Epithelial cell of prostate (primary cell): ENCODE measurements at regions not wholly inside any gene's neighbourhood (a gene's known extent, or its start where the extent isn't known, plus 50 kb on each side); places are given as distances from the start of the nearest gene placed in this dataset.
"Not testable (repeated sequence)": the region's sequence is repeated elsewhere in the genome, so short reads cannot be mapped to it uniquely, and the experiment has no call there.

Experiments
- DNase-seq: peaks from one replicate; pipeline ENCODE4 v3.0.0-alpha.2; 2011; ENCODE audit warnings: low read depth, low spot score
- H3K27ac ChIP-seq: fragments of 450-650 bp; 2 replicates; pipeline ENCODE4 v1.5.1; 2017; ENCODE audit warnings: mild to moderate bottlenecking

DNA sequence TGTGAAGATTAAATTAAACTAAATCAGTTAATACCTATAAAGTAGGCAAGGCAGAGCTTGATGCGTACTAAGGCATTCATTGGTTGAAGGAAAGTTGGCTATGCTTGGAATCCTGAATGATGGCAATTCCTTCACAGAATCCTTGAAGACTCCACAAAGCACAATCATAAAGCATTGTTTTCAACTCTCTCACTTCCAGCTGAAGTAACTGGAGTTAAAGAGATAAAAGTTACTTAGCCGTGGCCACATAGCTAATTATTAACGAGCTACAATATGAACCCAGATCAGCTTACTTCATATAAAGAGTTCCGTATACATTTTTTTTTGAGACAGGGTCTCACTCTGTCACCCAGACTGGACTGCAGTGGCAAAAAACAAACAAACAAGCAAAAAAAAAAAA, 483.9 kb upstream of the DDX18 start:
- DNase-seq = no peak
- H3K27ac ChIP-seq = no peak overlapping the region

DNA sequence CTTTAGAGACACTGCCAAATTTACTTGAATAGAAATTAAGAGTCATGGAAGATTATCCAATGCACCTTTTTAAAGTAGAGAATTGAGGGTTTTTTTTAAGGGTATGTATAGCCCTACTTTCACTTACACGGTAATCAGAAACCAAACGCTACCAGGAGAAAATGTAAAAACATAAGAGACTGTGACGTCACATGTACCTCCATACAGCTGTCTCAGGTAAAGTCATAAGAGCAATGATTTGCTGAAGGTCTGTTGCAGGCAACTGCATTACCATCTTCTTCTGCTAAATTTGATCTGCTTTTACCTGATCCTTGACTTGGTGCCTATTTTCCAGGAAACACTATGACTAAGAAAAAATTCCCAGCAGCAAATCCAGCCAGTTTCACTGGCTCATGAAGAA, 478.5 kb upstream of the DDX18 start:
- DNase-seq = no peak
- H3K27ac ChIP-seq = no peak overlapping the region

DNA sequence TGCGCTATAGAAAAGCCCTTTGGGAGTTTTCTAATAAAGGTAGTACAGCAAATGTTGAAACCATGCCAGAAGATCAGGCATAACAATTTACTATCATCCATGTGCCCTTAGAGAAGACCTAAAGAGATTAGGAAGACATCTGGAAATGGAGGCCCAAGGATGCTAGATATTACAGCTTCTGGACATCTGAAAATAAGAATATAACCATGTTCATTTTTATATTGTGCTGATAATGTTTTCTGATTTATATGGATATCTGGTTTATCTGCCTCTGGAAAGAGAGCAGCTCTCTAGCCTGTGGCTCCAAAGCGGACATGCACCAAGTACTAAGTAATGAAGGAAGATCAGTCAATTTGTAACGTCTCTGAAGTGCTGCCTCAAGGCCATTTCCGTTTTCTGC, 478.0 kb upstream of the DDX18 start:
- DNase-seq = no peak
- no peak overlapping the region for H3K27ac ChIP-seq

- not testable (repeated sequence) for H3K27ac ChIP-seq, DNase-seq
Measured at GRCh38 chr2:117337981-117338380, 476.5 kb upstream of the DDX18 start.

- no peak overlapping the region for H3K27ac ChIP-seq
- DNase-seq = no peak
Measured at GRCh38 chr2:117339980-117340379, 474.5 kb upstream of the DDX18 start.

DNA sequence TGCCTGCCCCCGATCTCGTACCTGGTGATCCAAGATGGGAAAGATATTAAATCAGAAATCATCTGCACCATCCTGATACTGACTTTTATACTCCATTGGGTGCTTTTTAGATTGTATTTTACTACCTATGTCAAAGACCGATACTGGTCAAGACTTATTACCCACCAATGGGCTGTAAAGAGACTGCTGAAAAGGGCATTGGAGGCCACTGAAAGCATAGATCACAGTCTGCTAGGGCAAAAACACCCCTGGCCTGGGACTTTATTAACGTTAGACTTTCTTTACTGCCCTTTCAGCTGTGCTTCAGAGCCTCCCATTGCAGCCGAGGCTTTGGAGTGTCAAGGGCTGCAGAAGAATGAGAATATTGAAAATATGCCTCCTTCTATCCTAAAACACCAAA, 472.8 kb upstream of the DDX18 start:
- H3K27ac ChIP-seq = no peak overlapping the region
- no peak for DNase-seq

DNA sequence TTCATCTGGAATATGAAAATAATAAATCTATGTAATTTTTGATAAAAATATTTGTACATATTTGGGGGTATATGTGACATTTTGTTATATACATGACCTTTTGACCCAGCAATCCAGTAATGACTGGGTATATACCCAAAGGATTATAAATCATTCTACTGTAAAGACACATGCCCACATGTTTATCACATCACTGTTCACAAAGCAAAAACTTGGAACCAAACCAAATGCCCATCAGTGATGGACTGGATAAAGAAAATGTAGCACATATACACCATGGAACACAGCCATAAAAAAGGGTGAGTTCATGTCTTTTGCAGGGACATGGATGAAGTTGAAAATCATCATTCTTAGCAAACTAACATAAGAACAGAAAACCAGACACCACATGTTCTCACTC, 472.1 kb upstream of the DDX18 start:
- DNase-seq = no peak
- no peak overlapping the region for H3K27ac ChIP-seq

GRCh38 chr2:117349687-117350086, 464.8 kb upstream of the DDX18 start:
- DNase-seq = no peak
- no peak overlapping the region for H3K27ac ChIP-seq

GRCh38 chr2:117351396-117351795, 463.1 kb upstream of the DDX18 start:
- DNase-seq = no peak
- no peak overlapping the region for H3K27ac ChIP-seq

DNA sequence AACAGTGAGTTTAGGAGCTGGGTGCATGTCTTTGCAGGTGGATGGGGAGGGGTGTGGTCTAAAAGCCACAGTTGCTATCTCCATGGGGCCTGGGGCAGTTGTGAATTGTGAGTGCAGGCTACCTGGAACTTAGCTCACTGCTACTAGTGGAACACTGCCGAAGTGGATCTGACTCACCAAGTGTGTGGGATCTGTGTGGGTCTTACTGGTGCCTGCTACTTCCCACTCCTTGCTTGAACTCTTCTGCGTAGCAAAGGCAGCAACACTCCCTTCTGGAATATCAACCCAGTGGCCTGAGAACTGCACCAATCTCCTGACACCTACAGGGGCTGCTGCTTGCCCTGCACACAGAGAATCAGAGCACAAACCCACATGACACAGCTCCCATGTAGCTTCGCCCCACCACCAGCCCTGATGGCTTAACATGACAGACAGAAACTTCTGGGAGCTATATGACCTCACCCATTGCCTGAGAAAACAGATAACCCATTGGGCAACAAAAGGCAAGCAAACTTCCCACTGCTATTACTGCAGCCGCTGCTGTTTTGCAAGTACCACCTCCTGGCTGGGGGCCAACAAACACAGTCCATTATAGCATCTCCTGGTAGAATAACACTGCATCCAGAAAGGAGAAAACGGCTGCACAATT, 455.1 kb upstream of the DDX18 start:
- no peak for DNase-seq

GRCh38 chr2:117360586-117360985, 453.9 kb upstream of the DDX18 start:
- H3K27ac ChIP-seq = peak overlapping the region; percentile 26
- DNase-seq = no peak

More for the DNA sequence above, 455.1 kb upstream of the DDX18 start:
- no peak overlapping the region for H3K27ac ChIP-seq

- H3K27ac ChIP-seq = no peak overlapping the region
- no peak for DNase-seq
Measured at GRCh38 chr2:117378653-117379052, 435.8 kb upstream of the DDX18 start.

DNA sequence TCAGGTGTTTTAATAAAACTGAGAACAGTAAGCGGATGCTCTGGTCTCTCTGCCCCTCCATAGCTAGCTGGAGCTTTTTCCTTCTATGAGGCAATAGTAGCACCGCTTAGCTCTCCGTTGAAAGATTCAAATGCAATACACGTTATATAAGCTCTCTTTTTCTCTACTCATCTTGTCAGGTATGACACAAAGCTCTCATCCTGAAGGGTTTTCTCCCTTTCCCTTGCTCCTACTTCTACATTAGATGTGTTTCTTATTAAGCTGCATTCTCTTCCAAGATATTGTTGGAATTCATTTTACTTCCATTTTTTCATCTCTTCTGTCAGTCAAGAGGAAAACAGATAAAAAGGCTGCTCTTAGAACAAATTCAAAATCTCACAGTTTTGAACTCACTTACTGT, 434.6 kb upstream of the DDX18 start:
- H3K27ac ChIP-seq = no peak overlapping the region
- DNase-seq = no peak

DNA sequence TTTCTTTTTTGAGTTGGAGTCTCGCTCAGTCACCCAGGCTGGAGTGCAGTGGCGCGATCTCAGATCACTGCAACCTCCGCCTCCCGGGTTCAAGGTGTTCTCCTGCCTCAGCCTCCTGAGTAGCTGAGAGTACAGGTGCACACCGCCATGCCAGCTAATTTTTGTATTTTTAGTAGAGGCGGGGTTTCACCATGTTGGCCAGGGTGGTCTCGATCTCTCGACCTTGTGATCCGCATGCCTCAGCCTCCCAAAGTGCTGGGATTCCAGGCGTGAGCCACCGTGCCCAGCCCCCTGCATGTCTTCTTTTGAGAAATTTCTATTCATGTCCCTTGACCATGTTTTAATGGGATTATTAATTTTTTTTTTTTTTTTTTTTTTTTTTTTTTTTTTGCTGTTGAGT, 430.5 kb upstream of the DDX18 start:
- H3K27ac ChIP-seq, DNase-seq: not testable (repeated sequence)

DNA sequence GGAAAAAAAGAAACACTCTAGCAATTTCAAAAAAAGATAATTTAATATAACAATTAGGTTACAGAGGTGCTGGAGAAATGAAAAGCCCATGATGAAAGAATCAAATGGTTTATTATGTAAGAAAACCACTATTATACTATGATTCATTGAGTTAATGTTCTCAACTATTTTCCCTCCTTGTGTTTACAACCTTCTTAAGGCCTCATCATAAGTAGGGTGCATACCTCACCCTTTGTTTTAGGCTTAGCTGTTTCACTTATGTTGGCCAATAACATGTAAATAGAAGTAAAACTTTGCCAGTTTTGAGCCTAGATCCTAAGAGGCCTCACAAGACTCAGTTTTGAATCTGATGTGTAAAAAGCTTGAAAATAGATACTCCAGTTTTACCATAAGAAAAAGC, 418.3 kb upstream of the DDX18 start:
- DNase-seq = no peak
- no peak overlapping the region for H3K27ac ChIP-seq

DNA sequence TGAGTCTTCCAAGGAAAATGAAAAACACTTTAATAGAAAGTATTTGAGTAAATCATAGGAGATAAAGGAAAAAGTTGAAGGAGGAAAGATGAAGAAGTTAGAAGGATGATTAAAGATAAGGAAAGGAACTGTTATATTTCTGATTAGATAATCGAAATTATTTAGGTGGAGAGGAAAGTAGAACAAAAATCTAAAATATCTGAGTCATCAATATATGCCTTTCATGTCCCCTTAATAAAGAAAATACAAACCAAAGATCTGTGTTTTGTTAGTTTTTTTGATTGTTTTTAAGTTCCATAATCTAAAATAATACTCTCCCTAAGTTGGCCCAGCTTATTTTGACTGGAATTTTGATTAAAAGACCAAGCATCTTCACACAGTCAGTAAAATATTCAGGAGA, 412.9 kb upstream of the DDX18 start:
- no peak overlapping the region for H3K27ac ChIP-seq
- DNase-seq = no peak

DNA sequence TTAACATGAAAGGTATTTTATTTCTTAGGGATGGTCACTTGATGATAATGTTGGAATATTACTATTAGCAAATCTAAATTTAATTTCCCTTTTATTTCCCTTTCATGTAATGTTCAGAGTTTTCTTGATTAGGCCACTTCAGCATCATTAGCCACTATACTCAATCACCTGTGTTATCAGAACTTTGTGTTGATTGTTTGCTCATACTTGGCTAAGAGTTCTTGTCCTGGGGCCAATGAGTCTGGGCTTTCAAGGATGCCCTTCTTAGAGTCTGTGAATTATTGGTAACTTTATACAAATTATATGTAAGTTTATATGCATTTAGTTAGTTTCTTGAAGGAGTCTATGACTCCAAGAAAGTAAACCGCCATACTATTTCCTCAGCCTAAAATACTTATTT, 408.0 kb upstream of the DDX18 start:
- no peak overlapping the region for H3K27ac ChIP-seq
- DNase-seq = no peak

DNA sequence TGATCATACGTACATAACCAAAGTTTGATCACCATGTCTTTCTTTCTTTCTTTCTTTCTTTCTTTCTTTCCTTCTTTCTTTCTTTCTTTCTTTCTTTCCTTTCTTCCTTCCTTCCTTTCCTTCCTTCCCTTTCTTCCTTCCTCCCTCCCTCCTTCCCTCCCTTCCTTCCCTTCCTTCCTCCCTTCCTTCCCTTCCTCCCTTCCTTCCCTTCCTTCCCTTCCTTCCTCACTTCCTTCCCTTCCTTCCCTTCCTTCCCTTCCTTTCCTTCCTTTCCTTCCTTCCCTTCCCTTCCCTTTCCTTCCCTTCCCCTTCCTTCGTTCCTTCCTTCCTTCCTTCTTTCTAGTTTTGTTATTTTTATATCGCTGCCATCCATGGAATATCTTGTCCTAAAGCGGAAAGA, 406.7 kb upstream of the DDX18 start:
- no peak for DNase-seq
- H3K27ac ChIP-seq = no peak overlapping the region

DNA sequence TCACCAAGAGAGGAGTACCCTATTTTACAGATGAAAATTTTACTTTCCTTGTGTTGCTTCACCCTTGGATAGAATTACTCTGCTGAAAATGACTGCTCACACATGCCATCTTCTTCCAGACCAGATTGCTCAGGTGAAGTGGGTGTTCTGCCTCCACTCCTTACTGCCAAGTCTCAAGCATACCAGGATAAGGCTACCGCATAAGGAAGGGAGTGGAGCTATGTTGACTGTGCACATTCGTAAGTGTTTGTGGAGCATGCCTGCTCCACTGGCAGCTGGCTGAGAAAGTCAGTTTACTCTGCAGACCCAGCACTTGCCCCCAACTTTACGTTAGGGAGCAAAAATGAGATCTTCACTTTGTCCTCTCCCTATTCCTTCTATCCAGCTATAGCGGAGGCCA, 405.0 kb upstream of the DDX18 start:
- no peak for DNase-seq
- H3K27ac ChIP-seq = no peak overlapping the region

DNA sequence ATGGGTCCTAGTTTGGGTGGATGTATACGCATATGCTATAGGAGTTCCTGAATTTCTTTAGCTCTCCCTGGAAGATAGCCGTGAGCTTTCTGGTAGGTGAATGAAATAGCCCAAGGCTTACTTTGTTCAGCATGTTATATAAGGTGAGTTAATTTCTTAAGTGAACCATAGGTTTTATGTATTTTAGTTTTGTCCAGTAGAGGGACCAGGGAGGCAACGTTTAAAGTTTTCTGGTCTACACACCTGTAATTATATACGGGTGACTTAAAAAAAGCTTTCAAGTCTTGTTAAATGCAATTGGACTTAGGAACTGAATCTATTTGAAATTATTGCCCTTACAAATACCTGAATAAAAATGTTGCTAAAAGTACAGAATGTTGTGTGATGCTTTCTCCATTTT, 402.5 kb upstream of the DDX18 start:
- H3K27ac ChIP-seq = no peak overlapping the region
- DNase-seq = no peak

- no peak for DNase-seq
Measured at GRCh38 chr2:117432746-117433145, 381.7 kb upstream of the DDX18 start.

DNA sequence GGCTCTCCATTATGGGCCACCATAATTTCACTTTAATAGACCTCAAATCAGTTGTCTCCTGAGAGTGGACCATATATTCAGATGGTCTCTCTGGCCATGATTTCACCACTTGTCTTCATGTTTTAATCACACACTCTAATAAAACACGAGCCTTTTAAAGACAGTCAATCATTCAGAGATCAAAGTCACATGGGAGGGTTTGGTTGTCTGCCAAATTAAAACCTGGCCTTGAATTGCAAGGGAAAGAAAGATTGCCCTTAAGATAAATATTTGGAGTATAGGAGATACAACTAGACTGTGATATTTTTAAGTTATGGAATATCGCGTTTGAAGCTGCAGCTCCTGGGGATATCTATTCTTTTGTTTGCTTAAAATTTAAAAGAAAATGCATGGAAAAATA, 377.8 kb upstream of the DDX18 start:
- H3K27ac ChIP-seq = no peak overlapping the region
- DNase-seq = no peak

More at GRCh38 chr2:117432746-117433145, 381.7 kb upstream of the DDX18 start:
- no peak overlapping the region for H3K27ac ChIP-seq
